SIG-M5 treated with dmso at 0.1 percent for 504 hours (cell line): ENCODE measurements at regions not wholly inside any gene's neighbourhood (a gene's known extent, or its start where the extent isn't known, plus 50 kb on each side); places are given as distances from the start of the nearest gene placed in this dataset.

Experiments used
- DNase-seq: peaks from one replicate; lab custom pipeline; 2025; ENCODE audit not compliant: unreplicated experiment; lab: John Stamatoyannopoulos, UW

- no peak for DNase-seq
These were observed 257.2 kb downstream of the ETS1 start for GRCh38 chr11:128330203-128330602.

- no peak for DNase-seq
These were observed 258.3 kb downstream of the ETS1 start for GRCh38 chr11:128328955-128329551.

- no peak for DNase-seq
These were observed 260.1 kb downstream of the ETS1 start for GRCh38 chr11:128327274-128327673.

- no peak for DNase-seq
These were observed 260.6 kb downstream of the ETS1 start for GRCh38 chr11:128326791-128327190.

GRCh38 chr11:128324531-128325141 is 262.7 kb downstream of the ETS1 start:
- DNase-seq: no peak

- no peak for DNase-seq
These were observed 263.3 kb downstream of the ETS1 start for GRCh38 chr11:128324051-128324481.

- no peak for DNase-seq
These were observed 264.0 kb downstream of the ETS1 start for GRCh38 chr11:128323381-128323780.

GRCh38 chr11:128318856-128319474 is 268.4 kb downstream of the ETS1 start:
- no peak for DNase-seq

- DNase-seq: no peak
These were observed 270.7 kb downstream of the ETS1 start for GRCh38 chr11:128316541-128317227.

GRCh38 chr11:128315933-128316332 is 271.4 kb downstream of the ETS1 start:
- no peak for DNase-seq

GRCh38 chr11:128313931-128314330 is 273.4 kb downstream of the ETS1 start:
- no peak for DNase-seq

- no peak for DNase-seq
These were observed 275.3 kb downstream of the ETS1 start for GRCh38 chr11:128311742-128312719.

- no peak for DNase-seq
These were observed 276.5 kb downstream of the ETS1 start for GRCh38 chr11:128310676-128311445.

- DNase-seq: no peak
These were observed 277.4 kb downstream of the ETS1 start for GRCh38 chr11:128310005-128310404.

GRCh38 chr11:128308794-128309193 is 278.6 kb downstream of the ETS1 start:
- DNase-seq: no peak

- DNase-seq: no peak
These were observed 281.8 kb downstream of the ETS1 start for GRCh38 chr11:128305588-128305987.

GRCh38 chr11:128304666-128305485 is 282.5 kb downstream of the ETS1 start:
- no peak for DNase-seq

GRCh38 chr11:128304116-128304515 is 283.2 kb downstream of the ETS1 start:
- no peak for DNase-seq

GRCh38 chr11:128303383-128303782 is 284.0 kb downstream of the ETS1 start:
- DNase-seq: no peak
